NCI-H526 (cell line): ENCODE measurements at regions not wholly inside any gene's neighbourhood (a gene's known extent, or its start where the extent isn't known, plus 50 kb on each side); places are given as distances from the start of the nearest gene placed in this dataset.
"Not testable (repeated sequence)": the region's sequence is repeated elsewhere in the genome, so short reads cannot be mapped to it uniquely, and the experiment has no call there.

Experiments used
- DNase-seq, 2 experiments: peaks; one replicate each; lab custom pipeline; 2025; lab: John Stamatoyannopoulos, UW

DNA sequence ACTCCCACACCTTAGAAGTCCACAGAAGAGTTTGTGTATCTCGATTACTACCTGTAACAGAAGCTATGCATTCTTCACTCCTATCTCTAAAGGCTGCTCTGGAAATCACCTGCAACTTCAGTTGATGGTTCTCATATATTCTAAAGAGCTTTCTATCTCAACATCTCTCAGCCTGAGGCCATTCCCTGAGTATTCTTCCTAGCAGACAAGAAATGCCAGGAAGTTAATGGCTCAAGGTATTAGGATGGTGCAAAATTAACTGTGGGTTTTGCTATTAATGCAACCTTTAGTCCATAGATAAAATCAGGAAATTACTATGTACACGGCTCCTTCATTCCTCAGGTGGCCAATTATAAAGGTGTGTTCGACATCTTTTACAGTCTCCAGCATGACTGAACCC is 290.1 kb downstream of the ZNF716 start:
- not testable (repeated sequence) for DNase-seq

DNA sequence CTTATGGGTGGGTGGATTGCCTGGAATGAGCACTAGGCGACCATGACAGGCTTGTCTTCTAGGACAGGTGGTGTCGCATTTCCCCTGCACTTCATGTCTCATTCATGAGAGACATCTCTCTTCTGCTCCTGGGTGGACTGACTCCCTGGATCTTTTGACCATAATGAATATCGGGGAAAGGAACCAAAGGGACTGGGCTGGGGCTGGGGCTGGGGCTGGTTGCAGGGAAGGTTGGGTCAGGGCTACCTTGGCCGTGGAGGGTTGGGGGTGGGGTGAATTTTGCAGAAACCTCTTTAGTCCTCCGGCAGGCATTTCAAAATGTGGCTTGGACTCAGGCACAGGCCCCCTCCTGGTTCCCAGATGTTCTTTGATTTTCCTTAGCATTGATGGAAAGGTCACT is 319.2 kb downstream of the ZNF716 start:
- DNase-seq = no peak

- no peak for DNase-seq
Observed at GRCh38 chr7:57769958-57770357, 320.0 kb downstream of the ZNF716 start.

- DNase-seq = no peak
Observed at GRCh38 chr7:57772126-57772924, 322.3 kb downstream of the ZNF716 start.

DNA sequence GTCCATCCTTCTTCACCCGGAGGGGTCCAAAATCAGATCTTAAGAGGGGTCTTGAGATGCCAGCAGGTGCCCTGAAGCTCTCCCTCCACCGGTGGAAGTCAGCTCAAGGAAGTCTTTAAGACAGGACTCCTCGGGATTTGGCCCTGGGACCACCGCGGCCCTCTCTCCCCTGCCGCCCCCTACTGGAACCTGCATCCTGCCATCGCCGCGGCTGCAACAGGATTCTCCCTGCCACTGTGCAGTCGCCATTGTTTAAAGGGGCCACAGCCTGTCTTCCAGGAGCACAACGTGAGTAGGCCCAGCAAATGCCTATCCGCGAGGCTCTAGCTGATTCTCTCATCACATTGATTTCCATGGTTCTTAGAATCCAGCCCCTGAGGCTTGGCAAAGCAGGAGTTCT is 324.3 kb downstream of the ZNF716 start:
- no peak for DNase-seq

GRCh38 chr7:57775396-57776088 is 325.6 kb downstream of the ZNF716 start:
- DNase-seq = no peak

DNA sequence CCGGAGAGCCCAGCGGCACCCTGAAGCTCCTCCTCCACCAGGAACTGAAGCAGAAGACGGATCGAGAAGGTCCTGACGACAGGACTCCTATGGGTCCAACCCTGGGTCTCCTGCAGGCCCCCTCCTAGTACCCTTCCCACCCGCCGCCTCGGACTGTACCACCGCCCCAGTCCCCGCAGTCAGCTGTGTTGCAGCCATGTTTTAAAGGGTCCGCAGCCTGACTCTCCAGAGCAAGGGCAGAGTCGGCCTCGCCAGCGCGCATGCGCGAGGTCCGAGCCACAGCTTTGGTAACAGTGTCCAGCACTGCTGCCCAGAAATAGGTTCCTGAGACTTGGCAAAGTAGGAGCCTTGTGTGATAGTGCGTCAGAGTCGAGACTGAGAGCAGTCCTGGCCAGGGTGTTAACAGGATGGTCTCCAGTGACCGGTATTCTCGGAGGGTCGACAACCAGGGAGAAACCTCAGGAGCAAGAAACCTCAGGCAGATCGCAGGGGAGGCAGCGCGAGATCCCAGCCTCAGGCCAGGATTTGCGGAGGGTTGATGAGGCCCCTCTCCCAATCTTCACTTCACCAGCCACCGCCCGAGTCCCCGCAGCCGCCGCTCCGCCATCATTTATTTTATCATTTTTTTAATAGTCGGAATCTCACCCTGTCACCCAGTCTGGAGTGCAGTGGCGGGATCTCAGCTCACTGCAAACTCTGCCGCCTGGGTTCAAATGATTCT is 326.3 kb downstream of the ZNF716 start:
- not testable (repeated sequence) for DNase-seq

- no peak for DNase-seq
Observed at GRCh38 chr7:57789130-57789529, 339.2 kb downstream of the ZNF716 start.

DNA sequence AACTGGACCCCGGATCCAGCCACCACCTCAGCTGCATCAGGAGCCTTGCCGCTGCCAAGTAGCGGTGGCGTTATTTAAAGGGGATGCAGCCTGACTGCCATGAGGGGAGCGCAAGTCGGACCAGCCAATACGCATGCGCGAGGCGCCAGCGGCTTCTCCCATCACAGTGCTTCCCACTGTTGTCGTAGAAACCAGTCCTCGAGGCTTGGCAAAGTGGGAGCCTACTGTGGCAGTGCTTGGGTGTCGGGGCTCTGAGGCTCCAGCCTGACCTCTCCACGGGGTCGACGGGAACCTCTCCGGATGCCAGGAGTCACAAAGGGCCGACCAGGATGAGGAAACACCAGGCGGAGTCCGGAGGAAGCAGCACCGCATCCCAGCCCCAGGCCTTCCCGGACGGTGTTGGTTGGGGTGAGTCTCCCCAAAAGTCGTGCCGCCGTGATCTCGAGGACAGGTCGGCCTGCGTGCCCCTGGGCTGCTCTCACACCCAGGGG is 369.6 kb downstream of the ZNF716 start:
- no peak for DNase-seq

GRCh38 chr7:57820477-57820876 is 370.5 kb downstream of the ZNF716 start:
- no peak for DNase-seq

DNA sequence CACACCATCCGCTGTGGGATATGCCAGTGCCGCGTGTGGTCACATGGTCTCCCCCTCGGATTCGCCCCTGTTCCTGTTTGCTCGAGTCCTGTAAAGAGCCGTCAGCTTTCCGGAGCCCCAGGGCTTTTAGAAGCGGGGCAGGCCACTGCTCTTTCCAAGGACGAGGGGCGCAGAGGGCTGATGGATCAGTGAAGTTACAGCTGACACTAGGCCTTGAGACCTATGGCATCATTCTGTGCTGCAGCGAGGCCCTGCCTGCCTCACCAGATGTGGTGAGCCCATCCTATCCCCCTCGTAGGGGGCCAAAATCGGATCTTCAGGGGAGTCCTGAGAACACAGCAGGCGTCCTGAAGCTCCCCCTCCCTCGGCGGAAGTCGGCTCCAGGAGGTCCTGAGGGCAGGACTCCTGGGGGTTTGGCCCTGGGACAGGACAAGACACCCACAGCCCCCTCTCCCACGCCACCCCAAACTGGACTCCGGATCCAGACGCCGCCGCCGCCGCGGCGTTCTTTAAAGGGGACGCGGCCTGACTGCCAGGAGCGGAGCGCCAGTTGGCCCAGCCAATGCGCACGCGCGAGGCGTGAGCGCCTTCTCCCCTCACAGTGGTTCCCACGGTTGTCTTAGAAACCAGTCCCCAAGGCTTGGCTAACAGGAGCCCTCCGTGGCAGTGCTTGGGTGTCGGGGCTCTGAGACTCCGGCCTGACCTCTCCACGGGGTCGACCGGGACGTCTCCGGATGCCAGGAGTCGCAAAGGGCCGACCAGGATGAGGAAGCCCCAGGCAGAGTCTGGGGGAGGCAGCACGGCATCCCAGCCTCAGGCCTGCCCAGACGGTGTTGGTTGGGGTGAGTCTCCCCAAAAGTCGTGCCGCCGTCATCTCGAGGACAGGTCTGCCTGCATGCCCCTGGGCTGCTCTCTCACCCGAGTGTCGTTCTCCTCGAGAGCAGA is 371.7 kb downstream of the ZNF716 start:
- DNase-seq = no peak

DNA sequence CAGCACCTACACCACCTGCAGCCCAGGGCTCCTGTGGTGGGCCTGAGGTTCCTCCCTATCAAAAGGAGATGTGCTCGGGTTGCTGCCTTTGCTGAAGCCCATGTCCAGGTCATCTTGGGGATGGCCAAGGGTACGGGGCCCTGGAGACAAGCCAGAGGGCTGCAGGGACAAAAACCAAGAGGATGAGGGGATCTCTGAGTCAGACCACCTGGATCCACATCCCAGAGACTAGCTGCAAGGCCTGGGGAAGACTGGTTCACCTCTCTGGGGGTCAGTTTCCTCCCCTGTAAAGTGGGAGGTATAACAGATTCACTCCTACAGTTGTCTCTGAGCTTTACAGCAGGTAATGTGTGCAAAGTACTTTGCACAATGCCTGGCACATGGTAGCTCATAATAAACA is 376.6 kb downstream of the ZNF716 start:
- DNase-seq = not testable (repeated sequence)

GRCh38 chr7:57835161-57835560 is 385.2 kb downstream of the ZNF716 start:
- DNase-seq = not testable (repeated sequence)

- DNase-seq = not testable (repeated sequence)
Observed at GRCh38 chr7:57839152-57839551, 389.2 kb downstream of the ZNF716 start.

GRCh38 chr7:57867884-57868701 is 418.1 kb downstream of the ZNF716 start:
- peak; percentile 75 to 89 for DNase-seq

GRCh38 chr7:57868771-57869483 is 418.9 kb downstream of the ZNF716 start:
- DNase-seq = peak; percentile 0 to 71
